Activated CD4-positive, alpha-beta T cell treated with anti-CD3 and anti-CD28 coated beads, Interleukin-10, Interleukin-2, amounts not matched to agents 100 ng/mL and 50 ng/mL, durations not matched to agents 16 hours and 8 hours (primary cell): ENCODE measurements at regions not wholly inside any gene's neighbourhood (a gene's known extent, or its start where the extent isn't known, plus 50 kb on each side); places are given as distances from the start of the nearest gene placed in this dataset.
"Not testable (repeated sequence)": the region's sequence is repeated elsewhere in the genome, so short reads cannot be mapped to it uniquely, and the experiment has no call there.

Experiments used
- DNase-seq: peaks from one replicate; pipeline ENCODE4 v3.0.0-alpha.2; 2020

GRCh38 chr7:4527988-4528636 lies 154.0 kb upstream of the FOXK1 start:
- no peak for DNase-seq

GRCh38 chr7:4531236-4531635 lies 150.9 kb upstream of the FOXK1 start:
- no peak for DNase-seq

- not testable (repeated sequence) for DNase-seq
These were observed 148.8 kb upstream of the FOXK1 start for GRCh38 chr7:4533339-4533738.

- no peak for DNase-seq
These were observed 132.4 kb upstream of the FOXK1 start for GRCh38 chr7:4549681-4550080.

GRCh38 chr7:4550117-4550516 lies 132.0 kb upstream of the FOXK1 start:
- no peak for DNase-seq

GRCh38 chr7:4552985-4553384 lies 129.1 kb upstream of the FOXK1 start:
- no peak for DNase-seq

- DNase-seq, result no peak
These were observed 125.0 kb upstream of the FOXK1 start for GRCh38 chr7:4556868-4557793.

GRCh38 chr7:4561795-4562194 lies 120.3 kb upstream of the FOXK1 start:
- no peak for DNase-seq

- DNase-seq, result no peak
These were observed 115.4 kb upstream of the FOXK1 start for GRCh38 chr7:4566714-4567113.

- DNase-seq, result no peak
These were observed 107.2 kb upstream of the FOXK1 start for GRCh38 chr7:4574851-4575250.

GRCh38 chr7:4575254-4575653 lies 106.8 kb upstream of the FOXK1 start:
- DNase-seq, result no peak

- no peak for DNase-seq
These were observed 78.9 kb upstream of the FOXK1 start for GRCh38 chr7:4602905-4603842.

- no peak for DNase-seq
These were observed 78.3 kb upstream of the FOXK1 start for GRCh38 chr7:4603843-4604231.

- DNase-seq, result no peak
These were observed 77.6 kb upstream of the FOXK1 start for GRCh38 chr7:4604456-4604940.

- no peak for DNase-seq
These were observed 75.3 kb upstream of the FOXK1 start for GRCh38 chr7:4606797-4607196.

- DNase-seq, result no peak
These were observed 74.8 kb upstream of the FOXK1 start for GRCh38 chr7:4607311-4607729.

GRCh38 chr7:4609576-4609975 lies 72.5 kb upstream of the FOXK1 start:
- not testable (repeated sequence) for DNase-seq

- DNase-seq, result peak; percentile 65
These were observed 71.2 kb upstream of the FOXK1 start for GRCh38 chr7:4610768-4611467.

GRCh38 chr7:4612237-4612636 lies 69.9 kb upstream of the FOXK1 start:
- DNase-seq, result no peak

GRCh38 chr7:4612939-4613841 lies 68.9 kb upstream of the FOXK1 start:
- DNase-seq, result no peak

GRCh38 chr7:4613846-4614548 lies 68.1 kb upstream of the FOXK1 start:
- DNase-seq, result no peak
